ENCODE measurements at regions not wholly inside any gene's neighbourhood (a gene's known extent, or its start where the extent isn't known, plus 50 kb on each side); places are given as distances from the start of the nearest gene placed in this dataset. TPM values are rescaled to one million over a fixed set of nuclear protein-coding genes. Genes with fewer than 3 reads are reported as not detected.

- TF ChIP-seq, protein P1, sequence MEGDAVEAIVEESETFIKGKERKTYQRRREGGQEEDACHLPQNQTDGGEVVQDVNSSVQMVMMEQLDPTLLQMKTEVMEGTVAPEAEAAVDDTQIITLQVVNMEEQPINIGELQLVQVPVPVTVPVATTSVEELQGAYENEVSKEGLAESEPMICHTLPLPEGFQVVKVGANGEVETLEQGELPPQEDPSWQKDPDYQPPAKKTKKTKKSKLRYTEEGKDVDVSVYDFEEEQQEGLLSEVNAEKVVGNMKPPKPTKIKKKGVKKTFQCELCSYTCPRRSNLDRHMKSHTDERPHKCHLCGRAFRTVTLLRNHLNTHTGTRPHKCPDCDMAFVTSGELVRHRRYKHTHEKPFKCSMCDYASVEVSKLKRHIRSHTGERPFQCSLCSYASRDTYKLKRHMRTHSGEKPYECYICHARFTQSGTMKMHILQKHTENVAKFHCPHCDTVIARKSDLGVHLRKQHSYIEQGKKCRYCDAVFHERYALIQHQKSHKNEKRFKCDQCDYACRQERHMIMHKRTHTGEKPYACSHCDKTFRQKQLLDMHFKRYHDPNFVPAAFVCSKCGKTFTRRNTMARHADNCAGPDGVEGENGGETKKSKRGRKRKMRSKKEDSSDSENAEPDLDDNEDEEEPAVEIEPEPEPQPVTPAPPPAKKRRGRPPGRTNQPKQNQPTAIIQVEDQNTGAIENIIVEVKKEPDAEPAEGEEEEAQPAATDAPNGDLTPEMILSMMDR (IDR thresholded peaks at IDR 0.05), result no peak
- no peak for DNase-seq (ENCODE audit: low spot score)
- peak; percentile 43 for ATAC-seq (ENCODE audit: low FRiP score)
Observed at GRCh38 chr15:70149667-70150404, 52.1 kb upstream of the TLE3 start.

GRCh38 chr15:70147778-70148177 lies 50.1 kb upstream of the TLE3 start:
- DNase-seq (ENCODE audit: low spot score), result no peak
- TF ChIP-seq, protein P1 (IDR thresholded peaks at IDR 0.05), result no peak
- ATAC-seq (ENCODE audit: low FRiP score), result no peak

Small RNA genes lying in the stretch of these regions (small RNA-seq; reads per million reads assigned to genes)
- not detected for gene RNU6-745P
